Stimulated activated effector memory CD8-positive, alpha-beta T cell treated with anti-CD3 and anti-CD28 coated beads, Interleukin-12 subunit alpha, Interleukin-12 subunit beta, amount 100 ng/mL, for 72 hours (primary cell): ENCODE measurements at regions not wholly inside any gene's neighbourhood (a gene's known extent, or its start where the extent isn't known, plus 50 kb on each side); places are given as distances from the start of the nearest gene placed in this dataset.

Source experiments
- ATAC-seq: fragments of 150-1000 bp; cut with Tn5 transposase; 2 replicates; pipeline ENCODE4 v1.10.0; 2021
- DNase-seq, 2 donors: peaks; one replicate each; pipeline ENCODE4 v3.0.0; 2021 to 2022; ENCODE audit warnings: low spot score in 2 of 2
- H3K27ac Mint-ChIP-seq: one replicate; pipeline ENCODE4 v1.8.0; 2022; ENCODE audit warnings: mild to moderate bottlenecking, mixed read lengths
- H3K36me3 Mint-ChIP-seq: one replicate; pipeline ENCODE4 v1.8.0; 2022; ENCODE audit warnings: mild to moderate bottlenecking, mixed read lengths
- H3K4me1 Mint-ChIP-seq: one replicate; pipeline ENCODE4 v1.8.0; 2022; ENCODE audit warnings: mixed read lengths
- H3K4me3 Mint-ChIP-seq: one replicate; pipeline ENCODE4 v1.8.0; 2022; ENCODE audit warnings: mild to moderate bottlenecking, mixed read lengths
- H3K9me3 Mint-ChIP-seq: one replicate; pipeline ENCODE4 v1.8.0; 2022; ENCODE audit warnings: mixed read lengths

- H3K27ac Mint-ChIP-seq = no peak overlapping the region
- H3K9me3 Mint-ChIP-seq = peaks cover 15% of the 10 kb centered on the region
- H3K4me1 Mint-ChIP-seq = no peaks in the 10 kb centered on the region
- ATAC-seq (no peak), DNase-seq (no peak)
- H3K36me3 Mint-ChIP-seq = no peaks in the 10 kb centered on the region
- H3K4me3 Mint-ChIP-seq = no peak overlapping the region
Observed at GRCh38 chr1:95558791-95559190, 324.8 kb downstream of the RWDD3 start.

- Mint-ChIP-seq H3K9me3 (peaks cover 14% of the 10 kb centered on the region), H3K27ac (no peak overlapping the region), H3K4me3 (no peak overlapping the region), H3K4me1 (no peaks in the 10 kb centered on the region), H3K36me3 (no peaks in the 10 kb centered on the region)
- DNase-seq (no peak), ATAC-seq (no peak)
Observed at GRCh38 chr1:95561346-95561745, 327.3 kb downstream of the RWDD3 start.

GRCh38 chr1:95562230-95562629 lies 328.2 kb downstream of the RWDD3 start:
- ATAC-seq (no peak), DNase-seq (no peak)
- Mint-ChIP-seq H3K4me1 (no peaks in the 10 kb centered on the region), H3K27ac (no peak overlapping the region), H3K4me3 (no peak overlapping the region), H3K36me3 (no peaks in the 10 kb centered on the region), H3K9me3 (peaks cover 14% of the 10 kb centered on the region)

GRCh38 chr1:95572002-95572401 lies 338.0 kb downstream of the RWDD3 start:
- no peaks in the 10 kb centered on the region for H3K36me3 Mint-ChIP-seq
- DNase-seq = no peak
- peaks cover 3% of the 10 kb centered on the region for H3K9me3 Mint-ChIP-seq
- no peak overlapping the region for H3K27ac Mint-ChIP-seq
- H3K4me3 Mint-ChIP-seq = no peak overlapping the region
- H3K4me1 Mint-ChIP-seq = no peaks in the 10 kb centered on the region
- ATAC-seq = no peak

GRCh38 chr1:95572962-95573361 lies 339.0 kb downstream of the RWDD3 start:
- no peaks in the 10 kb centered on the region for H3K4me1 Mint-ChIP-seq
- no peak for ATAC-seq

GRCh38 chr1:95575291-95575690 lies 341.3 kb downstream of the RWDD3 start:
- Mint-ChIP-seq H3K36me3 (no peaks in the 10 kb centered on the region), H3K9me3 (peaks cover 15% of the 10 kb centered on the region), H3K27ac (no peak overlapping the region), H3K4me3 (no peak overlapping the region), H3K4me1 (no peaks in the 10 kb centered on the region)
- DNase-seq = no peak
- no peak for ATAC-seq

More at GRCh38 chr1:95572962-95573361, 339.0 kb downstream of the RWDD3 start:
- Mint-ChIP-seq H3K36me3 (no peaks in the 10 kb centered on the region), H3K27ac (no peak overlapping the region), H3K9me3 (peaks cover 8% of the 10 kb centered on the region), H3K4me3 (no peak overlapping the region)
- no peak for DNase-seq

GRCh38 chr1:95578462-95578861 lies 344.5 kb downstream of the RWDD3 start:
- Mint-ChIP-seq H3K9me3 (peaks cover 17% of the 10 kb centered on the region), H3K4me1 (no peaks in the 10 kb centered on the region), H3K36me3 (no peaks in the 10 kb centered on the region), H3K4me3 (no peak overlapping the region), H3K27ac (no peak overlapping the region)
- no peak for DNase-seq
- ATAC-seq = no peak

GRCh38 chr1:95582191-95582590 lies 348.2 kb downstream of the RWDD3 start:
- ATAC-seq = no peak
- Mint-ChIP-seq H3K9me3 (peaks cover 12% of the 10 kb centered on the region), H3K4me1 (no peaks in the 10 kb centered on the region), H3K36me3 (no peaks in the 10 kb centered on the region), H3K27ac (no peak overlapping the region), H3K4me3 (no peak overlapping the region)
- DNase-seq = no peak

GRCh38 chr1:95582746-95583145 lies 348.7 kb downstream of the RWDD3 start:
- no peak overlapping the region for H3K4me3 Mint-ChIP-seq
- ATAC-seq (no peak), DNase-seq (no peak)
- H3K27ac Mint-ChIP-seq = no peak overlapping the region
- H3K4me1 Mint-ChIP-seq = no peaks in the 10 kb centered on the region
- H3K36me3 Mint-ChIP-seq = no peaks in the 10 kb centered on the region
- peaks cover 9% of the 10 kb centered on the region for H3K9me3 Mint-ChIP-seq

- ATAC-seq = no peak
- H3K4me1 Mint-ChIP-seq = no peaks in the 10 kb centered on the region
- peaks cover 6% of the 10 kb centered on the region for H3K9me3 Mint-ChIP-seq
- no peak for DNase-seq
- H3K36me3 Mint-ChIP-seq = no peaks in the 10 kb centered on the region
- no peak overlapping the region for H3K4me3 Mint-ChIP-seq
- H3K27ac Mint-ChIP-seq = no peak overlapping the region
Observed at GRCh38 chr1:95583661-95584210, 349.7 kb downstream of the RWDD3 start.

- Mint-ChIP-seq H3K27ac (no peak overlapping the region), H3K4me3 (no peak overlapping the region), H3K9me3 (peaks cover 2% of the 10 kb centered on the region), H3K36me3 (no peaks in the 10 kb centered on the region), H3K4me1 (no peaks in the 10 kb centered on the region)
- ATAC-seq (no peak), DNase-seq (no peak)
Observed at GRCh38 chr1:95584315-95584714, 350.3 kb downstream of the RWDD3 start.

GRCh38 chr1:95604771-95605170 lies 370.8 kb downstream of the RWDD3 start:
- no peak for ATAC-seq
- H3K4me1 Mint-ChIP-seq = no peaks in the 10 kb centered on the region
- no peak overlapping the region for H3K4me3 Mint-ChIP-seq
- no peak overlapping the region for H3K27ac Mint-ChIP-seq
- peaks cover 13% of the 10 kb centered on the region for H3K9me3 Mint-ChIP-seq
- H3K36me3 Mint-ChIP-seq = no peaks in the 10 kb centered on the region
- no peak for DNase-seq

GRCh38 chr1:95614197-95614596 lies 380.2 kb downstream of the RWDD3 start:
- Mint-ChIP-seq H3K27ac (no peak overlapping the region), H3K36me3 (no peaks in the 10 kb centered on the region), H3K9me3 (peaks cover 10% of the 10 kb centered on the region), H3K4me3 (no peak overlapping the region), H3K4me1 (no peaks in the 10 kb centered on the region)
- DNase-seq (no peak), ATAC-seq (peak; percentile 24)

GRCh38 chr1:95615421-95615820 lies 381.4 kb downstream of the RWDD3 start:
- DNase-seq (no peak), ATAC-seq (no peak)
- Mint-ChIP-seq H3K4me3 (no peak overlapping the region), H3K36me3 (no peaks in the 10 kb centered on the region), H3K9me3 (peaks cover 13% of the 10 kb centered on the region), H3K27ac (no peak overlapping the region), H3K4me1 (no peaks in the 10 kb centered on the region)

- Mint-ChIP-seq H3K27ac (no peak overlapping the region), H3K36me3 (no peaks in the 10 kb centered on the region), H3K9me3 (peaks cover 13% of the 10 kb centered on the region), H3K4me1 (no peaks in the 10 kb centered on the region), H3K4me3 (no peak overlapping the region)
- ATAC-seq (no peak), DNase-seq (no peak)
Observed at GRCh38 chr1:95620076-95620475, 386.1 kb downstream of the RWDD3 start.

GRCh38 chr1:95622609-95623008 lies 388.6 kb downstream of the RWDD3 start:
- ATAC-seq = no peak
- peaks cover 12% of the 10 kb centered on the region for H3K9me3 Mint-ChIP-seq
- no peaks in the 10 kb centered on the region for H3K4me1 Mint-ChIP-seq

GRCh38 chr1:95625224-95625623 lies 391.2 kb downstream of the RWDD3 start:
- Mint-ChIP-seq H3K4me3 (no peak overlapping the region), H3K27ac (no peak overlapping the region), H3K36me3 (no peaks in the 10 kb centered on the region), H3K9me3 (peaks cover 14% of the 10 kb centered on the region), H3K4me1 (no peaks in the 10 kb centered on the region)
- no peak for DNase-seq
- no peak for ATAC-seq

More at GRCh38 chr1:95622609-95623008, 388.6 kb downstream of the RWDD3 start:
- no peak overlapping the region for H3K4me3 Mint-ChIP-seq
- H3K36me3 Mint-ChIP-seq = no peaks in the 10 kb centered on the region
- DNase-seq = no peak
- H3K27ac Mint-ChIP-seq = no peak overlapping the region
